CD4-positive, alpha-beta T cell treated with Interleukin-10 for 1 hour (primary cell): ENCODE measurements at regions not wholly inside any gene's neighbourhood (a gene's known extent, or its start where the extent isn't known, plus 50 kb on each side); places are given as distances from the start of the nearest gene placed in this dataset.
"Not testable (repeated sequence)": the region's sequence is repeated elsewhere in the genome, so short reads cannot be mapped to it uniquely, and the experiment has no call there.

Experiments used
- DNase-seq: peaks from one replicate; pipeline ENCODE4 v3.0.0-alpha.2; 2020

GRCh38 chr10:30169342-30169741 is 110.0 kb upstream of the JCAD start:
- DNase-seq = no peak

- DNase-seq = no peak
These were observed 107.5 kb upstream of the JCAD start for GRCh38 chr10:30166929-30167328.

- DNase-seq = not testable (repeated sequence)
These were observed 104.0 kb upstream of the JCAD start for GRCh38 chr10:30163410-30163809.

GRCh38 chr10:30162796-30163195 is 103.4 kb upstream of the JCAD start:
- not testable (repeated sequence) for DNase-seq

DNA sequence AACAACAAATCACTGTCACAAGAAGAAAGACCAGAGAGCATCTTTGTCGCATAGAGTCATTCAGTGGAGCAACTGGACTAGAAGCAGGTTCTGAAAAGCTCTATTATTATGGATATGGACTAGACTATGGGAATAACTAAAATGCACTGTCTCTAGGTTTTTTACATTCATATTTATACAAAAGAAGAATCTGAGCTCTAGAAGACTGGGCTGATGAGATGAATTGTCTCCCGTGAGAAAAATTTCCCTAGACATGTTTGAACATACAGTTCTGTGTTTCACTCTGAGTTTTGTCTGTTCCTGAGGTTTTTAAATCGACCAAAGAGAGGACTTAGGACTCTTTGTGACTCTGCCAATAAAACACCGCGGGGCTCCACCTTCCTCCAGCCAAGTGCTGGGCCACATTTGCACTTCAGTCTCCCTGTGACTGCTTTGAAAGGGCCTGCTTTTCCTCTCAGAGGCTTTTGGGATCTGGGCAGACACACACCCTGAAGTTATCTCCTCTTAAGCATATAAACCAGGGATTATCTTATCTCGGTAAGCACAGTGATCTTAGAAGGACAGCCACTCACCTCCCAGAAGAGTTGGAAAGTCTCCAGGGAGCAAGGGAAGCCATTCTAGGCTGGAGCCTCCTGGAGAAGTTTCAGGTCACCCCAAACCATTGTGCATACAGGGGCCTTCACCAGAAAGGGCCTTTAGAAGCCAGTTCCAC is 101.0 kb upstream of the JCAD start:
- DNase-seq = no peak

DNA sequence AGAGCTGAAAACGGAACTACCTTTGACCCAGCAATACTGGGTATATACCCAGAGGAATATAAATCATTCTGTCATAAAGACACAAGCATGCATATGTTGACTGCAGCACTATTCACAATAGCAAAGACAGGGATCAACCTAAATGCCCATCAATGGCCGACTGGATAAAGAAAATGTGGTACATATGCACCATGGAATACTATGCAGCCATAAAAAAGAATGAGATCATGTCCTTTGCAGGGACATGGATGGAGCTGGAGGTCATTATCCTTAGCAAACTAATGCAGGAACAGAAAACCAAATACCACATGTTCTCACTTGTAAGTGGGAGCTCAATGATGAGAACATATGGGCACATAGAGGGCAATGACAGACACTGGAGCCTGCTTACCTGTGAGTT is 100.2 kb upstream of the JCAD start:
- not testable (repeated sequence) for DNase-seq

DNA sequence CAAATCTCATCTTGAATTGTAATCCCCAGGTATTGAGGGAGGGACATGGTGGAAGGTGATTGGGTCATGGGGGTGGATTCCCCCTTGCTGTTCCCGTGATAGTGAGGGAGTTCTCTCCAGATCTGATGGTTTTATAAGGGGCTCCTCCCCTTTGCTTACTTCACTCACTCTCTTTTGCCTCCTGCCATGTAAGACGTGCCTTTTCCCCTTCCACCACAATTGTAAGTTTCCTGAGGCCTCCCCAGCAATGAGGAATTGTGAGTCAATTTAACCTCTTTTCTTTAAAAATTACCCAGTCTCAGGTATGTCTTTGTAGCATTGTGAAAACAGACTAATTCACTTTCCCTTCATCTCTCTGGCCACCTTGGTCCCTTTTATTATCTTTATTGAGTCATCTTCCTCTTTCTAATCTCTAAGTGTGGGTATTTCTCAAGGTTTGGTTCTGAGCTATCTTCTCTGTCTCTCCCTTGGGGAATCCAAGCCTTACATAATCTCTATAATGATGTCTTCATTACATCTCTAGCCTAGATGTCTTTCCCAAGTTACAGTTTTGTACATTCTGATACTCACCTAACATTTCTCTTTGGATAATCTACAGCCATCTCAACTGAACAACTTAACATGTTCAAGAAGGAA is 99.1 kb upstream of the JCAD start:
- no peak for DNase-seq

GRCh38 chr10:30155401-30155800 is 96.0 kb upstream of the JCAD start:
- no peak for DNase-seq

DNA sequence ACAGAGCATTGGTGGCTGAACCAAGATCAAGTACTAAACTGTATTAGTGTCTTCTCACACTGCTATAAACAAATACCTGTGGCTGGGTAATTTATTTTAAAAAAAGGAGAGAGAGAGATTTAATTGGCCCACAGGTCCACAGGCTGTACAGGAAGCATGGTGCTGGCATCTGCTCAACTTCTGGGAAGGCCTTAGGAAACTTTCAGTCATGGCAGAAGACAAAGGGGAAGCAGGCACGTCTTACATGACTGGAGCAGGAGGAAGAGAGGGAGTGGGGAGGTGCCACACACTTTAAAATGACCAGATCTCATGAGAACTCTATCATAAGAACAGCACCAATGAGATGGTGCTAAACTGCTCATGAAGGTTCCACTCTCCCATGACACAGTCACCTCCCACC is 95.2 kb upstream of the JCAD start:
- DNase-seq = no peak

DNA sequence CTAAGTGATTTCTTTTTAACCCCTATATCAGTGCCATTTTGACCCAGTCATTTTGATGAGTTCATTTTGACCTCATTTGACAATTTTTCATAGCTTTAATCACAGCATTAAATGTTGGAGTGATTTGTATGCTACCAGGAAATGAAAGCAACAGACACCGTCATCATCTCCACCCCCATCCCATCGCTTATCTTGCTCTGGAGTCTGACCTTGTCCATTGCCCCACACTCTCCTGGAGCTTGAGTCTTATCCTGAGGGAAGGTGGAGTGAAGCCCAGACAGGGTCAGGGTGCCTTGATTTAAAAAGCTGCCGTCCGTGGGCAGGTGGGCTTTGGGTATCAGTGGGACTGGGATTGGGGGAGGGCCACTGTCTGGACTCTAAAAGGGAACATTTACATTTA is 94.7 kb upstream of the JCAD start:
- DNase-seq = no peak

DNA sequence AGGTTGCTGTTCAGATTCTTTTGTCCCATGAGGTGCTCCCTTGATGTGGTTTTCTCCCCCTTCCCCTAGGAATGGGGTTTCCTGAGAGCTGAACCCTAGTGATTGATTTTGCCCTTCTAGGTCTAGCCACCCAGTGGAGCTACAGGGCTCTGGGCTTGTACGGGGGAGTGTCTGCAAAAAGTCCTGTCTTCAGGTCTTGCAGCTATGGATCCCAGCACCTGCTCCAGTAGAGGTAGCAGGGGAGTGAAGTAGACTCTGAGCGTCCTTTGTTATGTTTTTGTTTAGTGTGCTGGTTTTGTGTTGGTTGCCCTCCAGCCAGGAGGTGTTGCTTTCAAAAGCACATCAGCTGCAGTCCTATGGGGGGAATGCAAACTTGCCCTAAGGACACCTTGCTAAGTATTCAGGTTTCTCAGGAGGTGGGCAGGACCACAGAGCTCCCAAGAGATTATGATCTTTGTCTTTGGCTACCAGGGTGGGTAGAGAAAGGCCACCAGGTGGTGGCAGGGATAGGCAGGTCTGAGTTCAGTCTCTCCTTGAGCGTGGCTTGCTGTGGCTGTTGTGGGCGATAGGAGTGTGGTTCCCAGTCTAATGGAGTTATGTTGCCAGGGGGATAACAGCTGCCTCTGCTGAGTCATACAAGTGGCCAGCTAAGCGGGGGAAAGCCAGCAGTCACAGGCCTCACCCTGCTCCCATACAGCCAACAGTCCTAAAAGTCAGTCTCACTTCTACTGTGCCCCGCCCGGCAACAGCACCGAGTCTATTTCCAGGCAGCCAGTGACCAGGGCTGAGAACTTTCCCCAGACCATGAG is 92.4 kb upstream of the JCAD start:
- no peak for DNase-seq

GRCh38 chr10:30141423-30141822 is 82.0 kb upstream of the JCAD start:
- DNase-seq = no peak

DNA sequence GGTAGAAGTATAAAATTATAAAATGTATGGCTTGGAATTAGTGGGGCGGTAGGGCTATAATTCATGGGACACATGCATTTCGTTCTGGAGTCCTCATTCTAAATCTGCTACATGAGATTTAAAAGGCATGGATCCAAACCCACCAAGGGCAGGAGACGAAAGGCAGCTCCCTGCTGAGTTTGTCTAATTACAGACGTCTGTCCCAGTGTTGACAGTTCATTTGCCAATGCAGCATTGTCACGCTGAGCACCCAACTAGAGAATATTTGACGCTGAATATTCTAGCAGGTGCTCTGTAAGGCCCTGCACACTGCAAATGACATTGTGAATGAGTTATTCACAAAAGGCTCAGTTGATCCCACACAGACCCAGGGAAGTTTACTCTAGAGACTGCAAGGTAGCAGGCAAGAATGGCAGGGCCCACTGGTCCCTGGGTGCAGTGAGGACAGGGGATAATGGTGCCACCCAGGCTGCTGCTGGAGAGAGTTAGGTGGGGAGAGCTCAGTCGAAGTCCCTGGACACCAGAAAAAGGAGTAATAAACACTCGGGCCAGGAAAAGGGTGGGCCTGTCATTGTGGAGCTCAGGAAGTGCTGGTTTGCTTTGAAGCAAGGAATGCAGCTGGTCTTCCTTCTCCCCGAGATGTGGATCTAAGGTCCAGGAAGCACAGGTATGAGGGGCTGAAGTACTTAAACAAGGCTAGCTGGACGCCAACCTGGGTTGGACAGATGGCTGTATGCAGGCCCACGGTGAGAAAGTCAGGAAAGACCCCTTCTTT is 75.0 kb upstream of the JCAD start:
- DNase-seq = no peak

DNA sequence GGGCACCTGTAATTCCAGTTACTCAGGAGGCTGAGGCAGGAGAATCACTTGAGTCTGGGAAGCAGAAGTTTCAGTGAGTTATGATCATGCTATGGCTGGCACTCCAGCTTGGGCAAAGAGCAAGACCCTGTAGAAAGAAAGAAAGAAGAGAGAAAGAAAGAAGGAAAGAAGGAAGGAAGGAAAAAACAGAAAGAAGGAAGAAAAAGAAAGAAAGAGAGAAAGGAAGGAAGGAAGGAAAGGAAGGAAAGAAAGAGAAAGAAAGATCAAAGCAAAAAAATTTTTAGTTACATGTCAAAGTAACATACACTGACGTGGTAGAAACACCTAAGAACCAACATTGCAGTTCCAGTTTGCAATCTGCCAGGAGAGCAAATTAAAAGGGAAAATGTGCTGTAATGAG is 73.8 kb upstream of the JCAD start:
- DNase-seq = no peak

GRCh38 chr10:30131369-30131768 is 72.0 kb upstream of the JCAD start:
- DNase-seq = not testable (repeated sequence)

DNA sequence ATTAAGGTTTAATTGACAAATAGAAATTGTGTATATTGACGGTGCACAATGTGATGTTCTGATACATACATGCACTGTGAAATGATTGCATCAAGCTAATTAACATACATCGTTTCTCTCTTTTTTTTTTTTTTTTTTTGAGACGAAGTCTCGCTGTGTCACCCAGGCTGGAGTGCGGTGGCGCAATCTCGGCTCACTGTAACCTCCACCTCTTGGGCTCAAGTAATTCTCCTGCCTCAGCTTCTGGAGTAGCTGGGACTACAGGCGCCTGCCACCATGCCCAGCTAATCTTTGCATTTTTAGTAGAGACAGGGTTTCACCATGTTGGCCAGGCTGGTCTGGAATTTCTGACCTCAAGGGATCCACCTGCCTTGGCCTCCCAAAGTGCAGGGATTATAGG is 69.9 kb upstream of the JCAD start:
- DNase-seq = not testable (repeated sequence)

- DNase-seq = no peak
These were observed 67.7 kb upstream of the JCAD start for GRCh38 chr10:30127120-30127541.

- no peak for DNase-seq
These were observed 66.1 kb upstream of the JCAD start for GRCh38 chr10:30125496-30125895.

DNA sequence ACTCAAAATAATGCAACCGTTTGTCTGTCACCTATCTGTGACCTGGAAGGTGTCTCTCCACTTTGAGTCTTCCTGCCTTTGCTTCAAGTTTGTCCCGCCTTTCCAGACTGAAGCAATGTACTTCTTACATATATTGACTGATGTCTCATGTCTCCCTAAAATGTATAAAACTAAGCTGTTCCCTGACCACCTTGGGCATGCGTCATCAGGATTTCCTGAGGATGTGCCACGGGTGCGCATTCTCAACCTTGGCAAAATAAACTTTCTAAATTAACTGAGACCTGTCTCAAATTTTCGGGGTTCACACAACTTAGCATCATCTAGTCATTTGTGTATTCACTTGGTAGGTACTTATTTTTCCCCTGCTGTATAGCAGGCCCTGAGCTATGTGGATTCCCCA is 65.3 kb upstream of the JCAD start:
- no peak for DNase-seq

DNA sequence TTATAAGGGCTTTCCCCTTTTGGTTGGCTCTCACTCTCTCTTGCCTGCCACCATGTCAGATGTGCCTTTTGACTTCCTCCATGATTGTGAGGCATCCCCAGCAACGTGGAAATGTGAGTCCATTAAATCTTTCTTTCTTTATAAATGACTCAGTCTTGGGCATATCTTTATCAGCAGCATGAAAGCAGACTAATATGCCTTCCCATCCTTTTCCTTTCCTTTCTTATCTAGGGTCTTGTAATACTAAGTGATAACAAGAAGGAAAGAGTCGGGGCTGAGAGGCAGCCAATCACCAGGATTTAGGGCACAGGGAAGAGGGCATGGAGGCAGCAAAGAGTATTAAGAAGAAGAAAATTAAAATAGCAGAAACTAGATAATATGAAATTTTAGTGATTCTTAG is 62.0 kb upstream of the JCAD start:
- DNase-seq = no peak

- DNase-seq = no peak
These were observed 59.2 kb upstream of the JCAD start for GRCh38 chr10:30118590-30118989.

DNA sequence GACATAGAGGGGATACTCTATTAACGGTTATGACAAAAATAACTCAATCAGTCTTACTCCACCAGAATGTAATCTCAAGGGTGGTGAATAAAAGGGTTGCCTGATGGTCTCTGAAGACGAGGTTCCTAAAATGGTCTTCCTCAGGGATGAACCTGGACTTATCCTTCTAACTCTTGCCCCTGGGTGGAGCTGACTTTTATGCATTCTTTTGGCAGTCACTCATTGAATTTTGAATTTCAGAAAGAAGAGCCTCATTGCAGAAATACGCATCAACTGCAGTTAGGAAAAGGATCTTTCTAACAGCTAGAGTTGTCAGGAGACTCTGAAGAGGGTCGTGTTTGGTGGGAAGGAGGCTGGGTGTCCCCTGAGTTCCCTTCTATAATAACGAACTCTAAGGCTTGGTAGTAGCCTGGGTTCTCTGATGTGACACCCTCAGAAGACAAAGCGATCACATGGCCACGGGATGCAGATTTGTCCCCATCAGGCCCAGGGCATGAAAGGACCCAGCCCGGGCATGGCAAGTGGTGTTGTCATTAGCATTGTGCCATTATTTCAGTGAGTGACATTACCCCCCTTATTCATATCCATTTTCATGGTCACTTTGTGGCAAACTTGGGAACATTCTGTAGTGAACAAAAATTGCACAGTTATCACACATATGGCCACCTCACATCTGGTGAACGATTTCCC is 58.6 kb upstream of the JCAD start:
- no peak for DNase-seq
